ENCODE measurements at regions not wholly inside any gene's neighbourhood (a gene's known extent, or its start where the extent isn't known, plus 50 kb on each side); places are given as distances from the start of the nearest gene placed in this dataset.

DNA sequence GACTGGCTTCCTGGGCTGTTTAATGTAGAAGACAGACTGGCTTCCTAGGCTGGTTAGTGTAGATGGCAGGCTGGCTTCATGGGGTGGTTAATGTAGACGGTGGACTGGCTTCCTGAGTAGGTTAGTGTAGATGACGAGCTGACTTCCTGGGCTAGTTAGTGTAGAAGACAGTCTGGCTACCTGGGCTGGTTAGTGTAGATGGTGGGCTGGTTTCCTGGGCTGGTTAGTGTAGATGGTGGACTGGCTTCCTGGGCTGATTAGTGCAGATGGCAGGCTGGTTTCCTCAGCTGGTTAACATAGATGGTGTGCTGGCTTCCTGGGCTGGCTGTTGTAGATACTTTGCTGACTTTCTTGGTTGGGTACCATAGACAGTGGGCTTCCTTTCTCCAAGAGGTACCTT lies 122.9 kb upstream of the PPP2R2D start:
- H3K9me3 ChIP-seq (ENCODE audit: control insufficient read depth, low read length), result peaks cover 28% of the 10 kb centered on the region
- no peak overlapping the region for H3K4me3 ChIP-seq (ENCODE audit: extremely low read depth, insufficient read depth, low read length, poor library complexity, severe bottlenecking)
- no peaks in the 10 kb centered on the region for H3K4me1 ChIP-seq (ENCODE audit: control insufficient read depth, insufficient read depth, low read length, poor library complexity, severe bottlenecking)
- 93% methylated on average over 2 of the region's 2 CpGs; no CpG with 5 or more reads in 1 of the 2 experiments for WGBS, 2 experiments (ENCODE audit: insufficient coverage in 2 of 2)
- H3K36me3 ChIP-seq (ENCODE audit: control insufficient read depth, insufficient read depth, low read length), result no peaks in the 10 kb centered on the region
- H3K27ac ChIP-seq (ENCODE audit: low read depth, low read length, severe bottlenecking), result no peak overlapping the region

DNA sequence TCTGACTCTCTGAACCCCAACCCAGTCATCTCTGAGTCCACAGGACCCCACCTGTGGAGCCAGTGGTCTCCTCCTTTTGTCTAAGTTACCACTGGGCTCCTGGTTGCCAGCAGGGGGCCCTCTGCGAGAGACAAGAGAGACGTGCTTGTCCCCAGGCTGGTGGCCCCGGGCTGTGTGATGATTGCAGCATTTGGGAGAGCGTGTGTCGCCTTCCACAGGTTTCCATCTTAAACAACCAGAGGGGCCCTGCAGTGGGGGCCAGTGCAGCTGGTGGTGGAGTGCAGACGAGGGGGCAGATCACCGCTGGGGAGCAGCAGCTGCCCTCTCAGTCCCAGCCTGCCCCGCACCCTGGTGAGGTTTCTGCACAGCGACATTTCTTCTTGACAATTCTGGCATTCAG lies 122.4 kb upstream of the PPP2R2D start:
- Histone ChIP-seq H3K9me3 (ENCODE audit: control insufficient read depth, low read length) (peaks cover 28% of the 10 kb centered on the region), H3K27ac (ENCODE audit: low read depth, low read length, severe bottlenecking) (no peak overlapping the region), H3K4me1 (ENCODE audit: control insufficient read depth, insufficient read depth, low read length, poor library complexity, severe bottlenecking) (no peaks in the 10 kb centered on the region), H3K36me3 (ENCODE audit: control insufficient read depth, insufficient read depth, low read length) (no peaks in the 10 kb centered on the region), H3K4me3 (ENCODE audit: extremely low read depth, insufficient read depth, low read length, poor library complexity, severe bottlenecking) (no peak overlapping the region)
- WGBS, 2 experiments (ENCODE audit: insufficient coverage in 2 of 2), result 84 to 88% methylated on average over 5 to 7 of the region's 9 CpGs

DNA sequence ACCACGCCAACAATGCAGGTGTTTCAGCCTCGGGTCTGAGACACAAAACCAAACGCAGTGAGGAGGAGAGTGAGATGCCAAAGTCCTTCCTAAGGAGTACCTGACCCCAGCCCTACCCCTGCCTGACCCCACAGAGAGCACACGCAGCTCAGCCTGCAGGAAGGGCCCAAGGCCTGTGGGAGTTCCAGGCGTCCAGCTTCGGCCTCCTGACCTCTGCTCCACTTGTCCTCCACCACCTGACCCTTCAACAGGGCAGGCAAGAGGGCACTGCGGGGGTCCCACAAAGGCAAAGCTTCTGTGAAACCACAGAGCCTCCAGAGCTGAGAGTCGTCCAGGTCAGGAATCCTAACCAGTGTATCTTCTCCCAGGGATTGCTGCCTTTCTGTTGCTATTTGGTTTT lies 122.0 kb upstream of the PPP2R2D start:
- Histone ChIP-seq H3K9me3 (ENCODE audit: control insufficient read depth, low read length) (peaks cover 28% of the 10 kb centered on the region), H3K4me3 (ENCODE audit: extremely low read depth, insufficient read depth, low read length, poor library complexity, severe bottlenecking) (no peak overlapping the region), H3K27ac (ENCODE audit: low read depth, low read length, severe bottlenecking) (no peak overlapping the region), H3K4me1 (ENCODE audit: control insufficient read depth, insufficient read depth, low read length, poor library complexity, severe bottlenecking) (no peaks in the 10 kb centered on the region), H3K36me3 (ENCODE audit: control insufficient read depth, insufficient read depth, low read length) (no peaks in the 10 kb centered on the region)
- WGBS, 2 experiments (ENCODE audit: insufficient coverage in 2 of 2), result 83 to 100% methylated on average over 2 to 6 of the region's 8 CpGs

DNA sequence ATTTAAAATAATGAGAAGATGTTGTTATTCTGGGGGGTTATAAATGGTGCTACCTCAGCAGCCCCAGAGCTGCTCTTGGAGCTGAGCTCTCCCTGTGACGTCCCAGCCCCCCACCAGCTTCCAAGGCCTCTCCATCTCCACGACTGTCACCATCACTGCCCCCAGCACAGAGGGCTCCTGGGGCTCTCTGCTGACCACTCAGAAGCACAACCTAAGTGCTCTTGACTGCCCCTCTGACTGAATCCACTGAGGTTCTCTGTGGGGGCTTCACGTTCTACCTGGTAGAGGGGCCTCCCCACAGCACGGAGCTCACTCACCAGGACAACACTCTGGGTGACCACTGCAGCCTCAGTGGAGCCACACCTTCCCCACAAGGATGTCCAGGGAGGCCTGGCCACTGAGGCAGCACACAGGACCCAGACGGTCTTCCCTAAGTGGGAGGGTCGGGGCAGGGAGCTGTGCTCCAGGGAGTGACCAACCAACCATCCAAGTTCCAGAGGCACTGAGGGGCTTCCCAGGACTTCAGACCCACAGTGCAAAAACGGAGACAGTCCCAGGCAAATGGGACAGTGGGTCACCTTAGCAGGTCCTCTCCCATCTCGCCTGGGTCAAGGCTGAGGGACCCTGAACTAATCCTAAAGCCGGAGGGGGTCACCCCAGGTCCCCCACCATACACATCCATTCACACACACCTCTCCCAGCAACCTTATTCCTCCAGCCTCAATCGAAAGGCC lies 121.0 kb upstream of the PPP2R2D start:
- no peak overlapping the region for H3K4me3 ChIP-seq (ENCODE audit: extremely low read depth, insufficient read depth, low read length, poor library complexity, severe bottlenecking)
- no peaks in the 10 kb centered on the region for H3K36me3 ChIP-seq (ENCODE audit: control insufficient read depth, insufficient read depth, low read length)
- peaks cover 28% of the 10 kb centered on the region for H3K9me3 ChIP-seq (ENCODE audit: control insufficient read depth, low read length)
- WGBS, 2 experiments (ENCODE audit: insufficient coverage in 2 of 2), result 83 to 85% methylated on average over 7 to 9 of the region's 10 CpGs
- H3K4me1 ChIP-seq (ENCODE audit: control insufficient read depth, insufficient read depth, low read length, poor library complexity, severe bottlenecking), result no peaks in the 10 kb centered on the region
- H3K27ac ChIP-seq (ENCODE audit: low read depth, low read length, severe bottlenecking), result no peak overlapping the region

DNA sequence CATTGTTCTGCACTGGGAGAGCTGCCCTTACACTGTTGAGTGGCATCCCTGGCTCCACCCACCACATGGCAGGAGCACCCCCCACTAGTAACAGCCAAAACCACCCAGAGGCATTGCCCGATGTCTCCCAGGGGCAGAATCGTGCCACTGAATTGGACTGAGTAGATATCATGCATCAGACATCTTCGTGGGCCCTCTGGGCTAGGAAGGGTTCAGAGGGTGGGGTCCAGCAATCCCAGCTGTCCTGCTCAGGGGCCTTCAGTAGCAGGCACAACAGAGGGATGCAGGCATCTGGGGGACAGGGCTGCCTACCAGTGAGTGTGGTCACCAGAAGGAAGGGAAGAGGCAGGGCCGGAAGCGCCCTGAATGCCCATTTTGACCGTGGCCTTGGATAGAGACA lies 119.7 kb upstream of the PPP2R2D start:
- WGBS, 2 experiments (ENCODE audit: insufficient coverage in 2 of 2), result 89% methylated on average over 2 to 3 of the region's 6 CpGs
- no peaks in the 10 kb centered on the region for H3K36me3 ChIP-seq (ENCODE audit: control insufficient read depth, insufficient read depth, low read length)
- no peak overlapping the region for H3K27ac ChIP-seq (ENCODE audit: low read depth, low read length, severe bottlenecking)
- no peak overlapping the region for H3K4me3 ChIP-seq (ENCODE audit: extremely low read depth, insufficient read depth, low read length, poor library complexity, severe bottlenecking)
- H3K9me3 ChIP-seq (ENCODE audit: control insufficient read depth, low read length), result peaks cover 24% of the 10 kb centered on the region
- H3K4me1 ChIP-seq (ENCODE audit: control insufficient read depth, insufficient read depth, low read length, poor library complexity, severe bottlenecking), result no peaks in the 10 kb centered on the region

GRCh38 chr10:131781791-131782190 lies 119.0 kb upstream of the PPP2R2D start:
- WGBS, 2 experiments (ENCODE audit: insufficient coverage in 2 of 2), result 94 to 96% methylated on average over 3 to 4 of the region's 4 CpGs
- no peak overlapping the region for H3K4me3 ChIP-seq (ENCODE audit: extremely low read depth, insufficient read depth, low read length, poor library complexity, severe bottlenecking)
- H3K9me3 ChIP-seq (ENCODE audit: control insufficient read depth, low read length), result peaks cover 18% of the 10 kb centered on the region
- H3K27ac ChIP-seq (ENCODE audit: low read depth, low read length, severe bottlenecking), result no peak overlapping the region
- H3K36me3 ChIP-seq (ENCODE audit: control insufficient read depth, insufficient read depth, low read length), result no peaks in the 10 kb centered on the region
- no peaks in the 10 kb centered on the region for H3K4me1 ChIP-seq (ENCODE audit: control insufficient read depth, insufficient read depth, low read length, poor library complexity, severe bottlenecking)

DNA sequence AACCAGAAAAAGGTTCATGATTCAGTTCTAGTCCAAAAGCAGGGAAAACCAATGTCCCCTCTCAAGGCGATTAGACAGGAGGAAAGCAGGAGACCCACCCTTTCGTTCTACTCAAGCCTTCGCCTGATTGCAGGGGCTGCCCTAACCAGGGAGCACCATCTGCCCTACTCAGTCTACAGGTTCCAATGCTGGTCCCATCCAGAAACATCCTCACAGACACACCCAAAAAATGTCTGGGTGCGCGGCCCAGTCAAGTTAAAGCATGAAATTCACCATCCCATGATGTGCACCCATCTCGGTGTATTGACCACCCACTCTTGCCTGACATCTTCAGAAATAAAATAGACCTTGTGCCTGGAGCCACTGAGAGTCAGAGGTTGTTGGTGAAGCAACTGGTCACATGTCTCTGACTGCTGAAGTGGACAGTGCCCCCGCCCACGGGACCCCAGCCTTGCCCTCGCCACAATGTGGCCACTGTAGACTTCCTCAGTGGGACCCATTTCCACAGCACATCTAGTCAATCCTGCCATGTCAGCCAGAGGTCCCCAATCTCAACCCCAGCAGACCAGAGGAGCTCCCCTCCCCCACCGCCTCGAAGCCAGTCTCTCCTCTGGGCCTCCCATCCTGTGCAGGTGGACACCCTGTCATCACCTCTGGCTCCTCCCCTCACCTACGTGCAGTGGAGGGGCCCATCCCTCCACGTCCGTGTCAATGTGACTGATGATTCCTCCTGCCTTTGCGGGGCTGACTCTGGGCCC lies 116.3 kb upstream of the PPP2R2D start:
- Histone ChIP-seq H3K36me3 (ENCODE audit: control insufficient read depth, insufficient read depth, low read length) (no peaks in the 10 kb centered on the region), H3K9me3 (ENCODE audit: control insufficient read depth, low read length) (no peaks in the 10 kb centered on the region), H3K4me1 (ENCODE audit: control insufficient read depth, insufficient read depth, low read length, poor library complexity, severe bottlenecking) (no peaks in the 10 kb centered on the region), H3K4me3 (ENCODE audit: extremely low read depth, insufficient read depth, low read length, poor library complexity, severe bottlenecking) (no peak overlapping the region), H3K27ac (ENCODE audit: low read depth, low read length, severe bottlenecking) (no peak overlapping the region)
- WGBS, 2 experiments (ENCODE audit: insufficient coverage in 2 of 2), result 90 to 93% methylated on average over 14 to 15 of the region's 15 CpGs

- WGBS, 2 experiments (ENCODE audit: insufficient coverage in 2 of 2), result 87 to 89% methylated on average over 9 to 11 of the region's 11 CpGs
- Histone ChIP-seq H3K4me3 (ENCODE audit: extremely low read depth, insufficient read depth, low read length, poor library complexity, severe bottlenecking) (no peak overlapping the region), H3K4me1 (ENCODE audit: control insufficient read depth, insufficient read depth, low read length, poor library complexity, severe bottlenecking) (no peaks in the 10 kb centered on the region), H3K9me3 (ENCODE audit: control insufficient read depth, low read length) (no peaks in the 10 kb centered on the region), H3K27ac (ENCODE audit: low read depth, low read length, severe bottlenecking) (no peak overlapping the region), H3K36me3 (ENCODE audit: control insufficient read depth, insufficient read depth, low read length) (no peaks in the 10 kb centered on the region)
Observed at GRCh38 chr10:131785121-131785460, 115.7 kb upstream of the PPP2R2D start.

DNA sequence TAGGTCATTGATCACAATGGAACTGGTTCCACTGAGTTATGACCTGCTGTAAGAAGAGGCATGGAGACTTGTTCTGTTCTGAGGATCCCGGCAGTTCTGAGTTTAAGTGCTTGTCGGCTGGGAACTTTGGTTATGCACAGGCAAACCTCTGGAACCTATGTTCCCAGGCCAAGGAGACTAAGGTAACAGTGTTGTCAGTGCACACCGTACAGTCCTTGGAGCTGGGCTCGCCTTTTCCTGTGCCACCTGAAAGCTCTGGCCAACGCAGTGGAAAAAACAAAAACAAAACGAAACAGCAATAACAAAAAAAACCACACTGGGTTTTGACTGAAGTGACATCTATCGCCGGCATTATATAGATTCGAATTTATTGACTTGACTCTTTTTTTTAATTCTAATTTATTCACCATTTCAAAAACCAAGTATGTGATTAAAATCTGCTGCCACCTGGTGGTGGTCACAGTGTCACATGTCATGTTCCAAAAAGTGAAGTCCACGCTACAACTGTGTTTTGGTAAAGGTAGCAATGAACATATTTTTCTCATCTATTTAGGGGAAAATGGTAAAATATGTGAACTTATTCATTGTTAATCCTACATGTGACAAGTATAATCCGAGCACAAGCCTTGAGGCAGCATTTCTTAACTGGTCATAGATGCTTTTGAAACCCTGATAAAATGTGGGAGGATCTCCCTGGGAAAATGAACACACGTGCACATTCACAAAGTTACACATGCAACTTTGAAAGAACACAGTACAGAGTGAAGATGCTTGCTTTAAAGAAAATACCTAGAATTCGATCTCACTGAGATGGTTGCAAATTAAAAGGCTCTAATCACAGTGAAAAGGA lies 113.8 kb upstream of the PPP2R2D start:
- Histone ChIP-seq H3K9me3 (ENCODE audit: control insufficient read depth, low read length) (no peaks in the 10 kb centered on the region), H3K27ac (ENCODE audit: low read depth, low read length, severe bottlenecking) (no peak overlapping the region), H3K4me1 (ENCODE audit: control insufficient read depth, insufficient read depth, low read length, poor library complexity, severe bottlenecking) (no peaks in the 10 kb centered on the region), H3K36me3 (ENCODE audit: control insufficient read depth, insufficient read depth, low read length) (no peaks in the 10 kb centered on the region), H3K4me3 (ENCODE audit: extremely low read depth, insufficient read depth, low read length, poor library complexity, severe bottlenecking) (no peak overlapping the region)
- 77 to 79% methylated on average over 6 of the region's 13 CpGs for WGBS, 2 experiments (ENCODE audit: insufficient coverage in 2 of 2)

GRCh38 chr10:131787961-131788360 lies 112.8 kb upstream of the PPP2R2D start:
- H3K36me3 ChIP-seq (ENCODE audit: control insufficient read depth, insufficient read depth, low read length), result no peaks in the 10 kb centered on the region
- H3K4me1 ChIP-seq (ENCODE audit: control insufficient read depth, insufficient read depth, low read length, poor library complexity, severe bottlenecking), result no peaks in the 10 kb centered on the region
- no peak overlapping the region for H3K4me3 ChIP-seq (ENCODE audit: extremely low read depth, insufficient read depth, low read length, poor library complexity, severe bottlenecking)
- H3K27ac ChIP-seq (ENCODE audit: low read depth, low read length, severe bottlenecking), result no peak overlapping the region
- 73 to 87% methylated on average over 2 of the region's 4 CpGs for WGBS, 2 experiments (ENCODE audit: insufficient coverage in 2 of 2)
- no peaks in the 10 kb centered on the region for H3K9me3 ChIP-seq (ENCODE audit: control insufficient read depth, low read length)

Measured in mesodermal cell (in vitro differentiated cells).